Mesenchymal stem cell (in vitro differentiated cells and primary cell): ENCODE measurements at regions not wholly inside any gene's neighbourhood (a gene's known extent, or its start where the extent isn't known, plus 50 kb on each side); places are given as distances from the start of the nearest gene placed in this dataset.

ENCODE experiments used
- DNase-seq: peaks from one replicate; pipeline ENCODE4 v3.0.0-alpha.2; 2013
- H2AFZ ChIP-seq: one replicate; pipeline ENCODE4 v1.6.1; 2013; ENCODE audit warnings: low read depth, mild to moderate bottlenecking, control low read depth, inconsistent platforms, low read length, moderate library complexity
- H2AK5ac ChIP-seq: 2 replicates; pipeline ENCODE4 v1.6.1; 2013; ENCODE audit warnings: low read length, moderate library complexity, mild to moderate bottlenecking, inconsistent platforms; ENCODE audit not compliant: severe bottlenecking
- H2BK120ac ChIP-seq: one replicate; pipeline ENCODE4 v1.6.1; 2013; ENCODE audit warnings: low read depth, mild to moderate bottlenecking, inconsistent platforms, low read length, moderate library complexity
- H2BK12ac ChIP-seq, 2 experiments: one replicate each; pipeline ENCODE4 v1.6.1; 2013; ENCODE audit warnings: inconsistent platforms in 2 of 2, low read length in 2 of 2, mild to moderate bottlenecking in 2 of 2, moderate library complexity in 2 of 2, control low read depth in 1 of 2
- H2BK15ac ChIP-seq: one replicate; pipeline ENCODE4 v1.6.1; 2013; ENCODE audit warnings: mild to moderate bottlenecking, low read depth, inconsistent platforms; ENCODE audit not compliant: poor library complexity, severe bottlenecking
- H2BK5ac ChIP-seq: 2 replicates; pipeline ENCODE4 v1.6.1; 2013; ENCODE audit warnings: low read depth, mild to moderate bottlenecking, low read length, control low read depth, inconsistent platforms; ENCODE audit not compliant: poor library complexity, severe bottlenecking
- H3K14ac ChIP-seq, 2 experiments: one replicate each; pipeline ENCODE4 v1.6.1; 2013; ENCODE audit warnings: inconsistent platforms in 2 of 2, low read length in 2 of 2, control low read depth in 1 of 2, mild to moderate bottlenecking in 1 of 2, moderate library complexity in 1 of 2
- H3K18ac ChIP-seq, 2 experiments: one replicate each; pipeline ENCODE4 v1.6.1; 2013; ENCODE audit warnings: inconsistent platforms in 2 of 2, low read length in 2 of 2, control low read depth in 1 of 2, low read depth in 1 of 2, mild to moderate bottlenecking in 1 of 2
- H3K23ac ChIP-seq, 2 experiments: one replicate each; pipeline ENCODE4 v1.6.1; 2013; ENCODE audit warnings: inconsistent platforms in 2 of 2, low read length in 2 of 2, mild to moderate bottlenecking in 2 of 2, moderate library complexity in 2 of 2, control low read depth in 1 of 2
- H3K27ac ChIP-seq: 2 replicates; pipeline ENCODE4 v1.5.1; 2013; ENCODE audit warnings: mild to moderate bottlenecking, moderate library complexity, low read length, control low read depth, inconsistent platforms; ENCODE audit not compliant: poor library complexity, severe bottlenecking
- H3K27me3 ChIP-seq, 2 experiments: 2 replicates each; pipeline versions ENCODE4 v1.6.1 to v1.7.0; 2013; ENCODE audit warnings: low read length in 2 of 2, mild to moderate bottlenecking in 2 of 2, moderate library complexity in 2 of 2, control low read depth in 1 of 2, inconsistent platforms in 1 of 2; ENCODE audit not compliant: control insufficient read depth in 1 of 2, insufficient read depth in 1 of 2
- H3K36me3 ChIP-seq, 2 experiments: 2 replicates each; pipeline versions ENCODE4 v1.6.1 to v1.7.0; 2013; ENCODE audit warnings: low read length in 2 of 2, control low read depth in 1 of 2, inconsistent platforms in 1 of 2, low read depth in 1 of 2, mild to moderate bottlenecking in 1 of 2; ENCODE audit not compliant: insufficient read depth in 2 of 2, control insufficient read depth in 1 of 2
- H3K4ac ChIP-seq, 2 experiments: one replicate each; pipeline ENCODE4 v1.6.1; 2013; ENCODE audit warnings: inconsistent platforms in 2 of 2, low read length in 2 of 2, mild to moderate bottlenecking in 2 of 2, moderate library complexity in 2 of 2, control low read depth in 1 of 2, low read depth in 1 of 2
- H3K4me1 ChIP-seq: 2 replicates; pipeline ENCODE4 v1.6.1; 2013; ENCODE audit warnings: low read depth, low read length, control low read depth; ENCODE audit not compliant: control insufficient read depth, insufficient read depth
- H3K4me2 ChIP-seq: 2 replicates; pipeline ENCODE4 v1.6.1; 2013; ENCODE audit warnings: low read length, mild to moderate bottlenecking, inconsistent platforms; ENCODE audit not compliant: poor library complexity, severe bottlenecking
- H3K4me3 ChIP-seq, 2 experiments: 2 replicates each; pipeline versions ENCODE4 v1.5.1 to v1.7.0; 2013; ENCODE audit warnings: low read length in 2 of 2, mild to moderate bottlenecking in 2 of 2, control low read depth in 1 of 2, low read depth in 1 of 2; ENCODE audit not compliant: insufficient read depth in 1 of 2
- H3K79me1 ChIP-seq: replicated peaks from 2 replicates; pipeline ENCODE4 v1.6.1; 2013; ENCODE audit warnings: mild to moderate bottlenecking, control low read depth, low read length, inconsistent platforms; ENCODE audit not compliant: poor library complexity, severe bottlenecking
- H3K9ac ChIP-seq: 2 replicates; pipeline ENCODE4 v1.7.0; 2013; ENCODE audit warnings: mild to moderate bottlenecking, low read length, moderate library complexity
- H3K9me3 ChIP-seq: 2 replicates; pipeline ENCODE4 v1.7.0; 2013; ENCODE audit warnings: mild to moderate bottlenecking, low read length; ENCODE audit not compliant: control insufficient read depth
- H4K8ac ChIP-seq: one replicate; pipeline ENCODE4 v1.6.1; 2013; ENCODE audit warnings: inconsistent platforms, mild to moderate bottlenecking, low read length, moderate library complexity
- H4K91ac ChIP-seq: one replicate; pipeline ENCODE4 v1.6.1; 2013; ENCODE audit warnings: mild to moderate bottlenecking, low read length, inconsistent platforms
- WGBS: methylation state at CpG from one replicate; pipeline ENCODE4 v1.1.7; 2013; ENCODE audit warnings: mixed read lengths; 5-methylcytosine and 5-hydroxymethylcytosine counted together

GRCh38 chr13:105918842-105919741 is 616.4 kb downstream of the EFNB2 start:
- no peak overlapping the region for H2BK120ac ChIP-seq
- no peak overlapping the region for H3K23ac ChIP-seq
- no peak overlapping the region for H2BK5ac ChIP-seq
- H3K4me1 ChIP-seq: peaks cover 4% of the 10 kb centered on the region
- peak overlapping the region; percentile 85 to 90 for H3K18ac ChIP-seq
- H3K4ac ChIP-seq: peak overlapping the region in 1 of 2 experiments; percentile 32
- H3K4me3 ChIP-seq: peak overlapping the region in 1 of 2 experiments; percentile 36
- peak overlapping the region; percentile 46 for H3K4me2 ChIP-seq
- peak overlapping the region; percentile 94 for H4K8ac ChIP-seq
- no peak overlapping the region for H2AK5ac ChIP-seq
- DNase-seq: peak; percentile 86
- H3K9me3 ChIP-seq: no peaks in the 10 kb centered on the region
- peak overlapping the region; percentile 85 to 95 for H2BK12ac ChIP-seq
- no peaks in the 10 kb centered on the region for H3K27me3 ChIP-seq
- H4K91ac ChIP-seq: peak overlapping the region; percentile 8
- peak overlapping the region; percentile 10 for H3K9ac ChIP-seq
- no peak overlapping the region for H2BK15ac ChIP-seq
- H3K14ac ChIP-seq: peak overlapping the region in 1 of 2 experiments; percentile 53
- no peak overlapping the region for H3K27ac ChIP-seq
- no peaks in the 10 kb centered on the region for H3K79me1 ChIP-seq
- 33% methylated on average over 12 of the region's 16 CpGs for WGBS
- H3K36me3 ChIP-seq: no peaks in the 10 kb centered on the region
- no peak overlapping the region for H2AFZ ChIP-seq

- Histone ChIP-seq H3K4me2 (no peak overlapping the region), H2BK15ac (no peak overlapping the region), H2AK5ac (no peak overlapping the region), H3K23ac (no peak overlapping the region), H3K27me3 (no peaks in the 10 kb centered on the region), H3K4me3 (peak overlapping the region in 1 of 2 experiments; percentile 60), H3K18ac (no peak overlapping the region), H3K9me3 (no peaks in the 10 kb centered on the region), H3K27ac (no peak overlapping the region), H2BK5ac (no peak overlapping the region), H3K36me3 (no peaks in the 10 kb centered on the region), H3K4me1 (peaks cover 4% of the 10 kb centered on the region), H3K79me1 (no peaks in the 10 kb centered on the region), H3K14ac (no peak overlapping the region), H4K91ac (no peak overlapping the region), H4K8ac (no peak overlapping the region), H2AFZ (no peak overlapping the region), H3K4ac (peak overlapping the region in 1 of 2 experiments; percentile 28), H2BK12ac (no peak overlapping the region), H3K9ac (peak overlapping the region; percentile 77), H2BK120ac (no peak overlapping the region)
- 88% methylated on average over 6 of the region's 10 CpGs for WGBS
- DNase-seq: no peak
Measured at GRCh38 chr13:105915146-105915850, 620.2 kb downstream of the EFNB2 start.

GRCh38 chr13:105914291-105915036 is 621.0 kb downstream of the EFNB2 start:
- Histone ChIP-seq H2AK5ac (no peak overlapping the region), H4K91ac (no peak overlapping the region), H3K9ac (peak overlapping the region; percentile 77), H3K4me3 (peak overlapping the region in 1 of 2 experiments; percentile 60), H2BK120ac (no peak overlapping the region), H3K27me3 (no peaks in the 10 kb centered on the region), H2AFZ (no peak overlapping the region), H3K4ac (no peak overlapping the region), H3K4me2 (no peak overlapping the region), H3K27ac (peak overlapping the region; percentile 15), H2BK5ac (no peak overlapping the region), H3K14ac (no peak overlapping the region), H3K4me1 (peaks cover 3% of the 10 kb centered on the region), H3K9me3 (no peaks in the 10 kb centered on the region), H3K36me3 (no peaks in the 10 kb centered on the region), H4K8ac (peak overlapping the region; percentile 76), H2BK15ac (no peak overlapping the region), H3K23ac (no peak overlapping the region), H2BK12ac (no peak overlapping the region), H3K18ac (no peak overlapping the region), H3K79me1 (no peaks in the 10 kb centered on the region)
- 16% methylated on average over 4 of the region's 4 CpGs for WGBS
- DNase-seq: peak; percentile 96
